Spleen (tissue), 7 donors: ENCODE measurements at regions not wholly inside any gene's neighbourhood (a gene's known extent, or its start where the extent isn't known, plus 50 kb on each side); places are given as distances from the start of the nearest gene placed in this dataset.

Experiments
- POLR2A ChIP-seq, 3 donors: fragments of 450-650 bp; IDR thresholded peaks; one replicate each; pipeline ENCODE4 v1.5.1; 2017; ENCODE audit warnings: antibody characterized with exemption in 3 of 3, mild to moderate bottlenecking in 1 of 3
- TF ChIP-seq, protein P1 (sequence below), 11 experiments: fragments of 200-600 bp in 7 of 11; fragments of 450-650 bp in 4 of 11; sonication (generic) in 4 of 11; IDR thresholded peaks in 8 of 11; conservative IDR thresholded peaks in 3 of 11; 1 replicate in 7 of 11; 2 replicates in 4 of 11; pipeline versions ENCODE4 v1.4.0 to v1.8.0; 2016 to 2021; ENCODE audit warnings: antibody characterized with exemption in 11 of 11, inconsistent platforms in 4 of 11, mild to moderate bottlenecking in 1 of 11
- donor health status: DM: no; HTN: no; CAD: no; lungs with moderate emphysema.
- donor health status: DM: no; HTN: no; CAD: no.
- donor health status: DM: no; HTN: no; CAD: no.

DNA sequence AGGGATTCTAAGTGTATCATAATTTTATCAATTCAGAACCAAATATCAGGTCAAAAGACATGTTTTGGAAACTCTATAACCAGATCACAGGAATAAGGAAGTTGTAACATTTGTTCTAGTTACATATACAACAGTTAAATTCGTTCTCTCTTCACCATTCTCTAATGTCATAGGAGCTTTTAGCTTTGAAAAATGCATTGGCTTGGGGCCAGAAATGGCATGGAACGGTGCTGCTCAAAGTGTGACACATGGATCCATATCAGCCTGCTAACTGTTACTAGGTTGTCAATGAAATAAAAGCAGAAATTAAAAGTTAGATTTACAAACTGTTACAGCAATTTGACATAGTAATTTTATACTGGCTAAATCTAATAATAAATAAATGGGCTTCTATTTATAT is 120.3 kb downstream of the LCA5 start:
- TF ChIP-seq, protein P1, sequence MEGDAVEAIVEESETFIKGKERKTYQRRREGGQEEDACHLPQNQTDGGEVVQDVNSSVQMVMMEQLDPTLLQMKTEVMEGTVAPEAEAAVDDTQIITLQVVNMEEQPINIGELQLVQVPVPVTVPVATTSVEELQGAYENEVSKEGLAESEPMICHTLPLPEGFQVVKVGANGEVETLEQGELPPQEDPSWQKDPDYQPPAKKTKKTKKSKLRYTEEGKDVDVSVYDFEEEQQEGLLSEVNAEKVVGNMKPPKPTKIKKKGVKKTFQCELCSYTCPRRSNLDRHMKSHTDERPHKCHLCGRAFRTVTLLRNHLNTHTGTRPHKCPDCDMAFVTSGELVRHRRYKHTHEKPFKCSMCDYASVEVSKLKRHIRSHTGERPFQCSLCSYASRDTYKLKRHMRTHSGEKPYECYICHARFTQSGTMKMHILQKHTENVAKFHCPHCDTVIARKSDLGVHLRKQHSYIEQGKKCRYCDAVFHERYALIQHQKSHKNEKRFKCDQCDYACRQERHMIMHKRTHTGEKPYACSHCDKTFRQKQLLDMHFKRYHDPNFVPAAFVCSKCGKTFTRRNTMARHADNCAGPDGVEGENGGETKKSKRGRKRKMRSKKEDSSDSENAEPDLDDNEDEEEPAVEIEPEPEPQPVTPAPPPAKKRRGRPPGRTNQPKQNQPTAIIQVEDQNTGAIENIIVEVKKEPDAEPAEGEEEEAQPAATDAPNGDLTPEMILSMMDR (IDR thresholded peaks at IDR 0.05 in 8 of 11, conservative IDR thresholded peaks at IDR 0.05 in 3 of 11) = no peak
- no peak for TF ChIP-seq POLR2A (IDR thresholded peaks at IDR 0.05)
